Brain microvascular endothelial cell (primary cell): ENCODE measurements at regions not wholly inside any gene's neighbourhood (a gene's known extent, or its start where the extent isn't known, plus 50 kb on each side); places are given as distances from the start of the nearest gene placed in this dataset.
A peak's percentile ranks its signal among the peaks of the same experiment; 100 is the strongest.

Experiments
- DNase-seq: peaks from one replicate; pipeline ENCODE4 v3.0.0-alpha.2; 2020
- H3K27ac ChIP-seq: fragments of 250-450 bp; sonication (Bioruptor Pico); 2 replicates; pipeline ENCODE4 v1.5.1; 2020; ENCODE audit warnings: mild to moderate bottlenecking, moderate library complexity
- H3K27me3 ChIP-seq: fragments of 250-450 bp; sonication (Bioruptor Pico); replicated peaks from 2 replicates; pipeline ENCODE4 v1.5.1; 2020; ENCODE audit warnings: mild to moderate bottlenecking
- H3K36me3 ChIP-seq: fragments of 250-450 bp; sonication (Bioruptor Pico); replicated peaks from 2 replicates; pipeline ENCODE4 v1.5.1; 2020; ENCODE audit warnings: mild to moderate bottlenecking
- H3K4me3 ChIP-seq: 2 replicates; pipeline ENCODE4 v1.5.1; 2011; ENCODE audit warnings: low read depth, mild to moderate bottlenecking, control low read depth, low read length, moderate library complexity
- in situ Hi-C: cut with HindIII; loops from 2 replicates; pipeline ENCODE4 v1.10.0; 2017; ENCODE audit warnings: low sequenced_read_pairs, low pct_ligation_motif_present
- TF ChIP-seq, protein P1 (sequence below): IDR thresholded peaks from 2 replicates; pipeline ENCODE4 v1.5.1; 2011; ENCODE audit warnings: low read depth, mild to moderate bottlenecking, moderate library complexity, low read length, control low read depth, inconsistent platforms; ENCODE audit errors: missing control alignments

DNA sequence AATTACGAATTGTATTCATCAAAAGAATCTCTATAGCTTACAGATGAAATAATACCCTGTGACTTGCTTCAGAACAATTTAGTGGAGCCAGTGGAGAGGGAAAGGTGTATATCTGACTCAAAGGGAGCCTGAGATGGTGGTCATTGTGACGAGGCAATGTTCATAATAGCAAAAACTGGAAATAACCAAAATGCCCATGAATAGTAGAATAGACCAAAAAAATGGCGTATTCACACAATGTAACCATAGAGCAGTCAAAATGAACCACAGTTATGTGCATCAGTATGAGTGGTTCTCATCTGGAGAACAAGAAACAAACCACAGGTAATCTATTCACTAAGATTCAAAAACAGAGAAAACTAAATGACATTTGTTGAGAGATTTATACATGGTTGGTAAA is 125.3 kb upstream of the CLNK start:
- Histone ChIP-seq H3K27me3 (no peaks in the 10 kb centered on the region), H3K27ac (no peak overlapping the region), H3K36me3 (no peaks in the 10 kb centered on the region), H3K4me3 (no peak overlapping the region)
- no peak for DNase-seq
- in situ Hi-C loops, result no loop called here
- TF ChIP-seq, protein P1, sequence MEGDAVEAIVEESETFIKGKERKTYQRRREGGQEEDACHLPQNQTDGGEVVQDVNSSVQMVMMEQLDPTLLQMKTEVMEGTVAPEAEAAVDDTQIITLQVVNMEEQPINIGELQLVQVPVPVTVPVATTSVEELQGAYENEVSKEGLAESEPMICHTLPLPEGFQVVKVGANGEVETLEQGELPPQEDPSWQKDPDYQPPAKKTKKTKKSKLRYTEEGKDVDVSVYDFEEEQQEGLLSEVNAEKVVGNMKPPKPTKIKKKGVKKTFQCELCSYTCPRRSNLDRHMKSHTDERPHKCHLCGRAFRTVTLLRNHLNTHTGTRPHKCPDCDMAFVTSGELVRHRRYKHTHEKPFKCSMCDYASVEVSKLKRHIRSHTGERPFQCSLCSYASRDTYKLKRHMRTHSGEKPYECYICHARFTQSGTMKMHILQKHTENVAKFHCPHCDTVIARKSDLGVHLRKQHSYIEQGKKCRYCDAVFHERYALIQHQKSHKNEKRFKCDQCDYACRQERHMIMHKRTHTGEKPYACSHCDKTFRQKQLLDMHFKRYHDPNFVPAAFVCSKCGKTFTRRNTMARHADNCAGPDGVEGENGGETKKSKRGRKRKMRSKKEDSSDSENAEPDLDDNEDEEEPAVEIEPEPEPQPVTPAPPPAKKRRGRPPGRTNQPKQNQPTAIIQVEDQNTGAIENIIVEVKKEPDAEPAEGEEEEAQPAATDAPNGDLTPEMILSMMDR, result no peak

DNA sequence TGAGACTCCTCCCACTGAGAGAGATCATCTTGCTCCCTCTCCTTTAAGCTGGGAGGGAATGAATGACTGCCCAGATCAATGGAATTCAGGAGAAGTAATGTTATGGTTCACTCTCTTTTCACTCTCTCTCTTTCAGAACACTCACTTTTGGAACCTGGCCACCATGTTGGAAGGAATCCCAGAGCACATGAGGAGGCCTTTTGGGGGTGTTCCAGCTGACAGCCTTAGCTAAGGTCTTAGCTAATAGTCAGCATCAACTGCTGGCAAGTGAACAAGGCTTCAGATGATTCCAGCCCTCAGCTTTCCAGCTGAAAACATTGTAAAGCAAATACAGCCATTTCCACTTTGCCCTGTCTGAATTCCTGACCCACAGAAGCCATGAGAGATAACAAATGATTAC is 124.0 kb upstream of the CLNK start:
- peak; percentile 36 for DNase-seq
- in situ Hi-C loops, result no loop called here
- Histone ChIP-seq H3K27me3 (no peaks in the 10 kb centered on the region), H3K27ac (no peak overlapping the region), H3K4me3 (no peak overlapping the region), H3K36me3 (no peaks in the 10 kb centered on the region)
- TF ChIP-seq, protein P1, result no peak

DNA sequence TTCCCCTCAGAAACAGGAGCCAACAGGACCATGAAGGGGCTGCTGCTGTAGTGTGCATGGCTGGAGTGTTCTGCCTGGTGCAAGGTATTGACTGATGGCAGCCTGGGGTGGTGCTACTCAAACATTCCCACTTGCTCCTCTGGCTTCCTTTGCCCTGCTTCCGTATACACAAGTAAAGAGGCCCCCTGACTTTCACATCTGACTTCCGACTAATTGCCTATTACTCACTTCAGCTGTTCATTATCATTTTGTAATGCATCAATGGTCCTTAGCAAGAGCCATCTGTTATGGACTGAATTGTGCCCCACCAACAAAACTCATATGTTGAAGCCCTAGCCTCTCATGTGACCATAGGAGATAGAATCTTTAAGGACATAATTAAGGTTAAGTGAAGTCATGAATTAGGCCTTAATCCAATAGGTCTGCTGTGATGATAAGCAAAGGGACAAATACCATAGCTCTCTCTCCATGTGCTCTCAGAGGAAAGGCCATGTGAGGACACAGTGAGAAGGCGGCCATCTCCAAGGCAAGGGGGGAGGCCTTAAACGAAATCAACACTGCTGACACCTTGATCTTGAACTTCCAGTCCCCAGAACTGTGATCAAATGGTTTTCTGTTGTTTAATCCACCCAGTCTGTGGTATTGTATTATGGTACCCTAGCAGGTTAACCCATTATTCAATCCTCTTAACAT is 122.5 kb upstream of the CLNK start:
- in situ Hi-C loops, result no loop called here
- Histone ChIP-seq H3K4me3 (no peak overlapping the region), H3K27me3 (no peaks in the 10 kb centered on the region), H3K36me3 (no peaks in the 10 kb centered on the region), H3K27ac (no peak overlapping the region)
- no peak for DNase-seq
- TF ChIP-seq, protein P1, result no peak

DNA sequence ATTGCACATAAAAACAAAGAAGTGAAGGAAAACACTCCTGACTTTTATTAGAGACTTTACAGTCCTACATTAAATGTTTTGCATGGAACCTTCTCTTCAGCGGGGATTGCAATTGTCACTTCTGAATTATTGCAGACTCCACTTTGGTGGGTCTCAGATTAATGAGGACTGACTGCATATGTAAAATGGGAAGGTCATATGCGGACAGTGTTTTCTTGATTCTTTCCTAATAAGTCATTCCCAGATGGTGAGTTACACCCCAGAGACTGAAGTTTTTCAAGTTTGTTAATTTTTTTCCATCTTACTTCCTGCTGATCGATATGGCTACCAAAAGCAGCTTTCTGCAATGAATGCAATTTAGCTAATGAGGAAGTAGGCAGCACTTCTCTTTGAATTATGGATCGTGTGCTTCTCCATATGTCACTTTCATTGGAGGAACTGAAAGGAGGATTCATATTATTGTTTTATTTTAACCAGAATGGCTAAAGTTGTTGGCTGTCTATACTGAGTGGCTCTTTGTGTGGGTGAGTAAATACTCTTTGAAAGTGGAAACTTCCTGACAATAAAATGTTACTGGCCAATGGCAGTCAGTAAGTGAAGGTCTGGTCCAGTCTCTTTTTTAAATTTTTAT is 119.3 kb upstream of the CLNK start:
- H3K27ac ChIP-seq, result no peak overlapping the region
- H3K27me3 ChIP-seq, result no peaks in the 10 kb centered on the region
- H3K4me3 ChIP-seq, result no peak overlapping the region
- no peaks in the 10 kb centered on the region for H3K36me3 ChIP-seq
- TF ChIP-seq, protein P1, result no peak
- no peak for DNase-seq
- in situ Hi-C loops, result no loop called here

DNA sequence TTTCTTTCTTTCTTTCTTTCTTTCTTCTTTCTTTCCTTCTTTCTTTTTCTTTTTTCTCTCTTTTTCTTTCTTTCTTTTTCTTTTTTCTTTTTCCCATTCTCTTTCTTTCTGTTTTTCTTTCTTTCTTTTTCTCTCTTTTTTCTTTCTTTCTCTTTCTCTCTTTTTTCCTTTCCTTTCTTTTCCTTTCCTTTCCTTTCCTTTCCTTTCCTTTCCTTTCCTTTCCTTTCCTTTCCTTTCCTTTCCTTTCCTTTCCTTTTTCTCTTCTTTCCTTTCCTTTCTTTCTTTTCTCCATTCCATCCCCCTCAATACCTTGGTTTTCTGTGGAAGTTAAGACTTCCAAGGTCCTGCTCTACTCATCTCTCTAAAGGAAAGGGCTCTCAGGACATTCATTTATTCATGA is 102.8 kb upstream of the CLNK start:
- no peak for DNase-seq
- TF ChIP-seq, protein P1, result no peak
- Histone ChIP-seq H3K4me3 (no peak overlapping the region), H3K36me3 (no peaks in the 10 kb centered on the region), H3K27ac (no peak overlapping the region), H3K27me3 (no peaks in the 10 kb centered on the region)
- in situ Hi-C loops, result no loop called here
